Peyer's patch (tissue), 4 donors: ENCODE measurements at regions not wholly inside any gene's neighbourhood (a gene's known extent, or its start where the extent isn't known, plus 50 kb on each side); places are given as distances from the start of the nearest gene placed in this dataset.

Experiments used
- DNase-seq, 3 donors: peaks; one replicate each; pipeline ENCODE4 v3.0.0-alpha.2; 2017 to 2019
- H3K27ac ChIP-seq, 4 donors: fragments of 200-600 bp; sonication (generic); one replicate each; pipeline ENCODE4 v1.5.1; 2016 to 2019
- H3K27me3 ChIP-seq, 2 donors: fragments of 200-600 bp; sonication (generic); one replicate each; pipeline ENCODE4 v1.5.1; 2019
- H3K36me3 ChIP-seq, 3 donors: fragments of 200-600 bp; sonication (generic); one replicate each; pipeline ENCODE4 v1.5.1; 2016 to 2019
- H3K4me1 ChIP-seq, 4 donors: fragments of 200-600 bp; sonication (generic); one replicate each; pipeline ENCODE4 v1.5.1; 2016 to 2019
- H3K4me3 ChIP-seq, 4 donors: fragments of 200-600 bp; sonication (generic); 1 replicate in 3 of 4; 2 replicates in 1 of 4; pipeline ENCODE4 v1.5.1; 2016 to 2019; ENCODE audit warnings: mild to moderate bottlenecking in 1 of 4
- H3K9me3 ChIP-seq, 4 donors: fragments of 200-600 bp; sonication (generic); one replicate each; pipeline ENCODE4 v1.5.1; 2016 to 2019; ENCODE audit warnings: mild to moderate bottlenecking in 1 of 4
- CTCF ChIP-seq, 6 experiments: fragments of 450-650 bp in 4 of 6; fragments of 200-600 bp in 2 of 6; sonication (generic) in 1 of 6; IDR thresholded peaks; one replicate each; pipeline ENCODE4 v1.5.1; 2017 to 2019; ENCODE audit warnings: antibody characterized with exemption in 6 of 6, mild to moderate bottlenecking in 3 of 6, moderate library complexity in 1 of 6
- POLR2A ChIP-seq, 2 donors: fragments of 450-650 bp; IDR thresholded peaks; one replicate each; pipeline ENCODE4 v1.5.1; 2017; ENCODE audit warnings: antibody characterized with exemption in 2 of 2, mild to moderate bottlenecking in 2 of 2, moderate library complexity in 2 of 2

GRCh38 chr15:69631978-69632377, 179.4 kb downstream of the RPLP1 start:
- Histone ChIP-seq H3K4me3 (no peak overlapping the region), H3K9me3 (no peaks in the 10 kb centered on the region), H3K36me3 (no peaks in the 10 kb centered on the region), H3K27ac (no peak overlapping the region), H3K4me1 (peaks cover 0 to 10% (median 0%) of the 10 kb centered on the region in 4 donors), H3K27me3 (no peaks in the 10 kb centered on the region)
- DNase-seq, result no peak
- TF ChIP-seq POLR2A (IDR thresholded peaks at IDR 0.05), result no peak
- no peak for TF ChIP-seq CTCF (IDR thresholded peaks at IDR 0.05)

DNA sequence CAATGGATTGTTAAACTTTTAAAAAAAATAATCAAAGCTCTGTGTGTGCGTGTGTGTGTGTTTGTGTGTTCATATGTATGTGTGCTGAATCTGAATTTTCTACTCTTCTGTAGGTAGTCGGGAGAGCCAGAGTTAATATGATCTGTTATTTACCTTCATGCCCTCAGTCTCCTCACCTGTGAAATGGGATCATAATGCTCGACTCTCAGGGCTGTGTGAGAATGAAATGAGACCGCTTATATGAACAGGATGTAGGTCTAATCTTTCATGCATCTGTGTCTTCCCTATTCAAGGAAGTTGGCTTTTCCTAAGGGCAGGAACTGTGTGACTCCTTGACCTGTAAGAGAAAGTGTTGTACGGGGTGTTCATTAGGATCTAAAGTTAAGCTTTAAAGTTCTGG, 182.2 kb downstream of the RPLP1 start:
- H3K36me3 ChIP-seq, result no peaks in the 10 kb centered on the region
- no peak for DNase-seq
- H3K27me3 ChIP-seq, result no peaks in the 10 kb centered on the region
- H3K27ac ChIP-seq, result no peak overlapping the region
- no peak overlapping the region for H3K4me3 ChIP-seq
- H3K4me1 ChIP-seq, result no peaks in the 10 kb centered on the region
- no peaks in the 10 kb centered on the region for H3K9me3 ChIP-seq
- TF ChIP-seq POLR2A (IDR thresholded peaks at IDR 0.05) (no peak), CTCF (IDR thresholded peaks at IDR 0.05) (no peak)

GRCh38 chr15:69636169-69636915, 183.7 kb downstream of the RPLP1 start:
- H3K9me3 ChIP-seq, result no peaks in the 10 kb centered on the region
- no peak overlapping the region for H3K4me3 ChIP-seq
- TF ChIP-seq POLR2A (IDR thresholded peaks at IDR 0.05), result no peak
- TF ChIP-seq CTCF (IDR thresholded peaks at IDR 0.05), result no peak
- no peak overlapping the region for H3K27ac ChIP-seq
- no peaks in the 10 kb centered on the region for H3K36me3 ChIP-seq
- no peak for DNase-seq
- no peaks in the 10 kb centered on the region for H3K4me1 ChIP-seq
- no peaks in the 10 kb centered on the region for H3K27me3 ChIP-seq

- Histone ChIP-seq H3K4me3 (no peak overlapping the region), H3K36me3 (no peaks in the 10 kb centered on the region), H3K4me1 (no peaks in the 10 kb centered on the region), H3K27ac (no peak overlapping the region), H3K27me3 (no peaks in the 10 kb centered on the region), H3K9me3 (no peaks in the 10 kb centered on the region)
- no peak for TF ChIP-seq POLR2A (IDR thresholded peaks at IDR 0.05)
- no peak for TF ChIP-seq CTCF (IDR thresholded peaks at IDR 0.05)
- no peak for DNase-seq
Measured at GRCh38 chr15:69637818-69638217, 185.2 kb downstream of the RPLP1 start.

DNA sequence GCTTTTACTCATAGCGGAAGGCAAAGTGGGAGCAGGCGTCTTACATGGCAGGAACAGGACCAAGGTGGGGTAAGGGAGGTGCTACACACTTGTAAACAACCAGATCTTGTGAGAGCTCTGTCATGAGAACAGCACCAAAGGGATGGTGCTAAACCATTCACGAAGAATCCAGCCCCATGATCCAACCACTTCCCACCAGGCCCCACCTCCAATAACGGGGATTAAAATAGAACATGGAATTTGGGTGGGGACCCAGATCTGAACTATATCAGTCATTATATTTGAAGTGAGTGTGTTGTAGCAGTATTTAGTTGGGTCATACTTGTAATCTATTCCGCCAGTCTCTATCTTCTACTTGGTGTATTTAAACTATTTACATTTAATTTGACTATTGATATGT, 190.9 kb downstream of the RPLP1 start:
- Histone ChIP-seq H3K4me1 (no peaks in the 10 kb centered on the region), H3K27me3 (no peaks in the 10 kb centered on the region), H3K9me3 (no peaks in the 10 kb centered on the region), H3K27ac (no peak overlapping the region), H3K36me3 (no peaks in the 10 kb centered on the region), H3K4me3 (no peak overlapping the region)
- no peak for DNase-seq
- TF ChIP-seq POLR2A (IDR thresholded peaks at IDR 0.05), result no peak
- no peak for TF ChIP-seq CTCF (IDR thresholded peaks at IDR 0.05)

GRCh38 chr15:69643971-69644370, 191.4 kb downstream of the RPLP1 start:
- Histone ChIP-seq H3K36me3 (no peaks in the 10 kb centered on the region), H3K4me3 (no peak overlapping the region), H3K4me1 (no peaks in the 10 kb centered on the region), H3K9me3 (no peaks in the 10 kb centered on the region), H3K27me3 (no peaks in the 10 kb centered on the region), H3K27ac (no peak overlapping the region)
- no peak for DNase-seq
- TF ChIP-seq POLR2A (IDR thresholded peaks at IDR 0.05), result no peak
- TF ChIP-seq CTCF (IDR thresholded peaks at IDR 0.05), result no peak
